ENCODE measurements at regions not wholly inside any gene's neighbourhood (a gene's known extent, or its start where the extent isn't known, plus 50 kb on each side); places are given as distances from the start of the nearest gene placed in this dataset.

GRCh38 chr9:87029905-87030304 lies 82.6 kb upstream of the GAS1 start:
- ChIA-PET CTCF (no interaction called here), POLR2A (no interaction called here)
- no peaks in the 10 kb centered on the region for H3K9me3 ChIP-seq (ENCODE audit: control insufficient read depth, insufficient read depth, low read length)
- H3K27me3 ChIP-seq (ENCODE audit: control insufficient read depth, insufficient read depth, low read length): peaks cover 4% of the 10 kb centered on the region
- H3K4me3 ChIP-seq (ENCODE audit: low read depth, low read length): no peak overlapping the region
- DNase-seq (ENCODE audit: low read depth, low spot score): no peak
- no peak overlapping the region for H3K27ac ChIP-seq (ENCODE audit: low read depth, low read length)
- TF ChIP-seq, protein P1, sequence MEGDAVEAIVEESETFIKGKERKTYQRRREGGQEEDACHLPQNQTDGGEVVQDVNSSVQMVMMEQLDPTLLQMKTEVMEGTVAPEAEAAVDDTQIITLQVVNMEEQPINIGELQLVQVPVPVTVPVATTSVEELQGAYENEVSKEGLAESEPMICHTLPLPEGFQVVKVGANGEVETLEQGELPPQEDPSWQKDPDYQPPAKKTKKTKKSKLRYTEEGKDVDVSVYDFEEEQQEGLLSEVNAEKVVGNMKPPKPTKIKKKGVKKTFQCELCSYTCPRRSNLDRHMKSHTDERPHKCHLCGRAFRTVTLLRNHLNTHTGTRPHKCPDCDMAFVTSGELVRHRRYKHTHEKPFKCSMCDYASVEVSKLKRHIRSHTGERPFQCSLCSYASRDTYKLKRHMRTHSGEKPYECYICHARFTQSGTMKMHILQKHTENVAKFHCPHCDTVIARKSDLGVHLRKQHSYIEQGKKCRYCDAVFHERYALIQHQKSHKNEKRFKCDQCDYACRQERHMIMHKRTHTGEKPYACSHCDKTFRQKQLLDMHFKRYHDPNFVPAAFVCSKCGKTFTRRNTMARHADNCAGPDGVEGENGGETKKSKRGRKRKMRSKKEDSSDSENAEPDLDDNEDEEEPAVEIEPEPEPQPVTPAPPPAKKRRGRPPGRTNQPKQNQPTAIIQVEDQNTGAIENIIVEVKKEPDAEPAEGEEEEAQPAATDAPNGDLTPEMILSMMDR (IDR thresholded peaks at IDR 0.05; ENCODE audit: low read depth, low read length): no peak

- no peak for DNase-seq (ENCODE audit: low read depth, low spot score)
- ChIA-PET CTCF (interaction anchor here (1.1 kb wide), 1 partner anchor 548 kb away, joined by 3 read pairs; no protein-coding TSS in a partner anchor), POLR2A (no interaction called here)
- no peak overlapping the region for H3K27ac ChIP-seq (ENCODE audit: low read depth, low read length)
- TF ChIP-seq, protein P1 (IDR thresholded peaks at IDR 0.05; ENCODE audit: low read depth, low read length): no peak
- H3K9me3 ChIP-seq (ENCODE audit: control insufficient read depth, insufficient read depth, low read length): no peaks in the 10 kb centered on the region
- peaks cover 4% of the 10 kb centered on the region for H3K27me3 ChIP-seq (ENCODE audit: control insufficient read depth, insufficient read depth, low read length)
- H3K4me3 ChIP-seq (ENCODE audit: low read depth, low read length): no peak overlapping the region
Observed at GRCh38 chr9:87034841-87035240, 87.5 kb upstream of the GAS1 start.

DNA sequence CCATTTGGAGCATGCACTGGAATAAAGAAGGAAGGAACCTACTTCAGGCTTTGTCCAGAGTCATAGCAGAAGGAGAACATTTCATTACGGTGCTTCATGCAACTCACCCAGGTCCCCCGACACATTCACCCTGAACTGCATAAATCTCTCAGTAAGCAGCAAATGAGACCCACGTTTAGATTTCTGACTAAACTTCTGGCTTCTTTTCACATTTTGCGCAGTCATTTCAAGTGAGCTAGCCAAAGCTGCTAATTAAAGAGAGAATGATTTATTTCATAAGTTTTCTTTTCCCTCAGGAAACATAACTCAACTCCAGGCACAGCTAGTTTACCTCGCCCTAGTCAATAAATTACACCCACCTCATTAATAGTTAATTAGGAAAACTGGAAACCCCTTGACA lies 88.6 kb upstream of the GAS1 start:
- POLR2A ChIA-PET: no interaction called here
- CTCF ChIA-PET: interaction anchor here (1.1 kb wide), 1 partner anchor 549 kb away, joined by 3 read pairs; no protein-coding TSS in a partner anchor
- Histone ChIP-seq H3K4me3 (ENCODE audit: low read depth, low read length) (no peak overlapping the region), H3K27me3 (ENCODE audit: control insufficient read depth, insufficient read depth, low read length) (peaks cover 4% of the 10 kb centered on the region), H3K9me3 (ENCODE audit: control insufficient read depth, insufficient read depth, low read length) (no peaks in the 10 kb centered on the region), H3K27ac (ENCODE audit: low read depth, low read length) (no peak overlapping the region)
- TF ChIP-seq, protein P1 (IDR thresholded peaks at IDR 0.05; ENCODE audit: low read depth, low read length): no peak
- DNase-seq (ENCODE audit: low read depth, low spot score): no peak

- no peak for DNase-seq (ENCODE audit: low read depth, low spot score)
- POLR2A ChIA-PET: no interaction called here
- TF ChIP-seq, protein P1 (IDR thresholded peaks at IDR 0.05; ENCODE audit: low read depth, low read length): no peak
- H3K27me3 ChIP-seq (ENCODE audit: control insufficient read depth, insufficient read depth, low read length): peaks cover 4% of the 10 kb centered on the region
- no peaks in the 10 kb centered on the region for H3K9me3 ChIP-seq (ENCODE audit: control insufficient read depth, insufficient read depth, low read length)
- H3K27ac ChIP-seq (ENCODE audit: low read depth, low read length): no peak overlapping the region
- CTCF ChIA-PET: no interaction called here
- no peak overlapping the region for H3K4me3 ChIP-seq (ENCODE audit: low read depth, low read length)
Observed at GRCh38 chr9:87036506-87036905, 89.2 kb upstream of the GAS1 start.

DNA sequence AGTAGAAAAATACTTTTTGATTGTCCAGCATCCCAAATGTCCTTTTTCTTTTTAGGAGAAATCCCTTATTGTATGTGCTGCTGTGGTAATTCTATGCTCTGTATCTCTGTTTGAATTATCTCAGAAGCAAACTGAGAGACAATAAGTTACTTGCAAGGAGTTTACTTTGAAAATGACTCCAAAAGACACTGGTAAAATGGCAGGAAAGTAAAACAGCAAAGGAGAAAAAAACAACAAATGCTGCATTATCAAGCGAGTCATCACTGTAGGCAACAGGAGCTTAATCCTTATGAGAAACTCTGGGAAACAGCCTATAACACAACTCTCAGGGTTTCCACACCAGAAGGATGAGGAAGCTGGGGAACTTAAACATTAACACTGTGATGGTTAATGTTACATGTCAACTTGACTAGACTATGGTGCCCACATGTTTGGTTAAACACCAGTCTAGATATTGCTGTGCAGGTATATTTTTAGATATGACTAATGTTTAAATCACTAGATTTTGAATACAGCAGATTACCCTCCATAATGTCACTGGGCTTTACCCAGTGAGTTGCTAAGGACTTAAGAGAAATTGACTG lies 92.6 kb upstream of the GAS1 start:
- no peak for DNase-seq (ENCODE audit: low read depth, low spot score)
- Histone ChIP-seq H3K27ac (ENCODE audit: low read depth, low read length) (no peak overlapping the region), H3K4me3 (ENCODE audit: low read depth, low read length) (no peak overlapping the region), H3K9me3 (ENCODE audit: control insufficient read depth, insufficient read depth, low read length) (no peaks in the 10 kb centered on the region), H3K27me3 (ENCODE audit: control insufficient read depth, insufficient read depth, low read length) (no peaks in the 10 kb centered on the region)
- ChIA-PET POLR2A (no interaction called here), CTCF (no interaction called here)
- TF ChIP-seq, protein P1 (IDR thresholded peaks at IDR 0.05; ENCODE audit: low read depth, low read length): no peak
